GM18870 (cell line): ENCODE measurements at regions not wholly inside any gene's neighbourhood (a gene's known extent, or its start where the extent isn't known, plus 50 kb on each side); places are given as distances from the start of the nearest gene placed in this dataset.
A peak's percentile ranks its signal among the peaks of the same experiment; 100 is the strongest.

ENCODE experiments used
- ATAC-seq: cut with Tn5 transposase; IDR thresholded peaks from one replicate; pipeline ENCODE4 v1.9.1; 2021; ENCODE audit warnings: moderate library complexity; ENCODE audit not compliant: unreplicated experiment

DNA sequence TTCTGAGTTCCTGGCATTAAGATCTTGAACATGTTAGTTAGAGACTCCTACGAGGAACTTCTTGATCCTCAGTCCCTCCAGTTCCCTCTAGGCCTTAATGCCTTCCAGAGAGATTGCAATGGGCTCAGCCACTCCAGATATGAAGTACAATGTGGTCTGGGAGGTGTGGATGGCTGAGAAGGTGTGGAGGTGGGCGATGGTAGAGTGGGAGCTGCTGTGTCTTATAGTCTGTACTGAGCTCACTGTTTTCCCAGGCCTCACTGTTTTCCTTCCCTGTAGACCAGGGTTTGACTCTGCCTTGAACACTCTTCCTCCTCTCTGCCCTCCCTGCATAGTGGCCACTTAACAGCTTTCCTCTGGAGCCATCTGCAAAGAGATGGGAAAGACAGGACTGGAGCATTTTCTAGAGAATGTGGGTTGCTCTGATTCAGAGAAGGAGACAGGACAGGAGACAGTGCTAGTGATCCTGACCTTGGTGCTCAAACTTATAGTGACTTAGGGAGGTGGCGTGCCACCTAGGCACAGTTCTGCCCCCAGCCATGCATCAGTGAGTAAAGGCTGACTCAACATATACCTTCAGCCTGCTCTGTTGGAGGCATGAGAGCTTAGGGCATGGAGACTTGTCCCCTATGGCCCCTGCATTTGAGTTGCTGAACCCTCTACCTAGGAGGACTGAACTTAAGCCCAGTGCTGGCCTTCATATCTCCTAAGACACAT, 129.7 kb downstream of the TDRD15 start:
- no peak for ATAC-seq

DNA sequence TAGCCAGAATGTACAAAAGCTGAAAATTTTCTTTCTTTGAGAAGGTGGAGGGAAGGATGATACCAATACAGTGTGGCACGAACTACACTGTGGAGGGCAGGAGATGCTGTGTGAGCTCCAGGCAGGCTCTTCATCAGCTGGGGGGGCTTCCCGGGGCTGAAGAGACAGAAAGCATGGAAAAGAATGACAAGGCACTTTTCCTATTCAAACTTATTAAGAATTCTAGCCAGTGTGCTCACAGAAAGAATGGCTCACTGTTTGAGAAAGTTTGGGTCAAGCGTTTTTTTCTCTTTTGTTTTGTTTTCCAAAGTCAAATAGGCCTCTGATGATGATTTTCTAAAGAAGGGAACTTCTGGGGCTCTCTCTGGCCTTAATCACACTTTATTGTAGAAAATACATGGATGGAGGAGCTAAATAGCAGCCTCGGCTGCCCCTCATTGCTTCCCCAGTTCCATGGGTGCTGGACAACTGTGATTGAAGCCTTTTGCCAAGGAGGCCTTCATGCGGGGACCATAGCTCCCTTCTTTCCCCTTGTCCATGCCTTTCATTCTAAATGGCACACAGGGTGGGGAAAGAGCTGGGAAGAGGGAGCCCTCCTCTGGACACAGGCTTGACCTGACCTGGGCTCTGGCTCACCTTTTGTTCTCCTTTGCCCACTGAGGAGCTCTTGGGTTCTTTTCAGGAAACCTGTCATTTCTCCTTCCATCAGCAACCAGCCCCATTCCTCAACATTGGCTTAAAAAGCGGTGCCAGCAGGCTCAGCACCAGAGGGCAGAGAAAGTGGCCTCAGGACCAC, 130.6 kb downstream of the TDRD15 start:
- no peak for ATAC-seq

DNA sequence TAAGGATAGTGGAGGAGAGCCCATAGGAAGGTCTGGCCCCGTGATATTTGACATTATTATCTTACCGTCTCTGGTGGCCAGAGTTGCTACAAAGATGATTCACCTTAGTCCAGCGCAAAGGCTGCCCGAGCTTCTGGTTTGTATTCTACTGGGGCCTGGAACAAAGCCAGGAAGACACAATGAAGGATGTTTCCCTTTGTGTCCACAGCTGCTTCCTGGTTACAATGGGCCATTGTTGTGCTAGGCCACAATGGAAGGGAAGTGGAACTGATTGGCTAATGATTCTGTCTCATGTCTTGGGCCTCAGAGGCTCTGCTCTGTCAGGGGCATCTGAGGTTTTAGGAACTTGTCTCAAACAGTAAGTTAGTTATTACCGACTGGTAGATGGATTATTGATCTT, 132.2 kb downstream of the TDRD15 start:
- peak; percentile 82 for ATAC-seq

DNA sequence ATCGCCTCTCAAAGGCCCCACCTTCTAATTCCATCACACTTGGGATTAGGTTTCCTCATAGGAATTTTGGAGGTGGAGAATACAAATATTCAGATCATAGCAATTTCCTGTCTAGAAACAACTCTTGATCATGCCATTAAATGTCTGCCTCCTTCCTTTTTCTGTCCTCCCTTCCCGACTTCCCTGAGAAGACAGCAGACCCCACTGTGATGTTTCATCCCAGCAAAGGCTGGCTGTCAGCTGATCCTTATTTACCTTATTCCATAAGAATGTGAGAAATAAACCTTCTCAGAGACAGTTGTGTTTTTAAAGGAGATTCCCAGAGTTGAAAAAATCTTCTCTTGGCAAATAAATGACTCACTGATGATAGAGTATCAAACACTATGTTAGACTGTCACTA, 133.9 kb downstream of the TDRD15 start:
- no peak for ATAC-seq

DNA sequence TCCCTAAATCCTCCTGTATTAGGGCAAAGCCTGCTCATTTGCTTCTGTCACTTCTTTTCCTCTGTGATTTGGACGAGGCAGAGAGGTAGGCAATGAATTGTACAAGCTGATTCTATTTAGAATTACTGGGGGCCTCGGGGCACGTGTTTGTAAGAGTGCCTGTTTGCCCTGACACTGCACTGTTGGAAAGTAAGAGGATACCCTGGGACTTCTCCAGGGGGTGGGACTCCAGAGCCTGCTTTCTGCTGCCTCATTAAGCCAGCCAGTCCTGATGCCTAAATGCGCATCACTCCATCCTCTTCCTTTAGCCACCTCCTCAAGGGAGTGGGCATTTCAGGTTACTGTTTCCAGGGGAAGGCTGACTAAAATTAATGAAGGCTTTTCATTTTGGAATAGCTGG, 134.3 kb downstream of the TDRD15 start:
- ATAC-seq = no peak

DNA sequence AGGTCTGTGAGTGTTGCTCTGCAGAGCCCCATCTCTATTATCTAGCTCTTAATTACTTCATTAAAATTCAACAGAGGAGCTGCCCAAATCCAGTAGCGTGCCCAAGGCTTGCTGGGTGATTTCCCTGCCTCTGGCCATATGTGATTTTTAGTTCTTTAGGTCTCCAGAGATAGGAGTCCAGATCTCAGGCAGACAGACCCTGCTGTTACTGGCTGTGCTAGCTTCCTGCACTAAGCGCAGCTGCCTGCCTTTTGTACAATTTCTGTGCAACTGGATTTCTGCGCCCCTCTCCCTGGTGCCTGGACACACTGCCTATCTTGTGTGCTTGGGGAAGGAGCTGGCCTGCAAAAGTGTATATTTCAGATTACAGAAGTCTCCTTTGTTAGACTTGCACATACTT, 136.5 kb downstream of the TDRD15 start:
- ATAC-seq = no peak

DNA sequence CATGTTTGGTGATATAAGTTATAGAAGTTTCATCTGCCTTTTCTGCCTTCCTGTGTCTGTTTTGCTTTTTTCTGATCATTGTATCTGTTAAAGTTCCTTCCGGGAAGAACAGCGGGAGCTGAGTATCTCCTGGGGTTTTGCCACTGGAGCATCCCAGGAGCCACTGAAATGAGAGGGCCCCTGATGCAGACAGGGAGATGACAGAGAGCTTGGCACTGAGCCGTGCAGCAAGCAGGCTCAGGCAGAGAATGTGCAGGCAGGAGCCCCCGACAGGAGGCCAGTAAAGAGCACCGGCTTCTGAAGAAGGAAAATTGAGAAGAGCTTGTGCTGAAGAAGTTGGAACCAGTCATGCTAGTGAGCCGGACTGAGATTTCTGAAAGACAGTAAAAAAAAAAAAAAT, 137.8 kb downstream of the TDRD15 start:
- ATAC-seq = no peak

DNA sequence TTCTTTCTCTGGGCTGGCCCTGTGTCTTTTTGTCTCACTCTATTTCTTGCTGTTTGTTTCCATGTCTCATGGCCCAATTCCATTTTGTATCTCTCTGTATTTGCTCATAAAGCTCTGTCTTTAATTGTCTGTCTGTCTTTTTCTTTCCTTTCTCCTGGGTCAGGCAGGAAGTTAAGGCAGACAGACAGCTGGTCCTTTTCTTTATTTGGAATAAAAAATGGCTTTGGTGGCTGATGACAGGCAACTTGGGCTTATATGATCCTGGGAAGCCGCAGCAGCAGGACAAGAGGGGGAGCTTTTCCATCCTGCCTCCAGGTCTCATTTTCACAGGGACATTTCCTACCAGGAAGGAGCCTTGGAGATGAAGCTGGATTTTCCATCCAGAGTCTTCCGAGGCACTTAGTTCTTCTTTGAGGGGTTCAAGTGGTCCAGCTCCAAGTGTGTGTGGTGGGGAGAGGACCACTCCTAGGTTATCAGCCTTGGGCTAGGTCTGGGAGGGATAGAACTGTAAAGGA, 138.7 kb downstream of the TDRD15 start:
- ATAC-seq = no peak

DNA sequence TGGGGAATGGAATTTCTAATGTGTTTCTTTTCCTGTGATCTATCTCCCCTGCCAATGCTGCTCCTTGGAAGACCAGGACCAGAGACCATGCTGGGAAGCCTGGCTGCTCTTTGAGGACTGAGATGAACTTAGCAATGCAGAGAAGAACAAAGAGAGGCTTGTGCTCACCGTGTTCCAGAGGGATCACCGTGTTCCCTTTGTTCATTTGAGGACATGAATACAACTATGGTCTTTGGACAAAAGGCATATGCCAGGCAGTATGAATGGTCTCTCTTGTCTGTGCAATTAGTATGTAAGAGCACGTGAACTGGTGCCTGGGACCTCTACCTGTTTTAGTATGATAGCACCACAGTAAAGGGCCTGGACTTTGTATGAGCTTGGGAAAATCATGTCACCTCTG, 139.9 kb downstream of the TDRD15 start:
- ATAC-seq = no peak

DNA sequence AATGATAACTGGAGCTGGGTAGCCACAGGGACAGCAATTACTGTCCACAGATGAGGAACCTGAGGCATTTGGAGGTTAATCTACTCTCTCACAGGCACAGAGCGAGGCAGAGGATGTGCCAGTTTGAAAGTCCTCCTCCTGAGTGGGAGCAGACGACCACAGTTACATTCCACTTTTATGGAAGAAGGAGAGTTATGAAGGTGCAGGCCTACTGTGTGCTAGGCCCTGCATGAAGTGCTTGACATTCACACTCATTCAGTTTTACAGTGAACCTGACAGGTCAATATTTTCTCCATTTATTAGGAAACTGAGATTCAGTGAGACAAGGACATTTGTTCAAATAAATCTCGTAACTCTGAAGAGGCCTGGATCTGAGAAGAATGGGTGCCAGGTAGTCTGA, 142.0 kb downstream of the TDRD15 start:
- no peak for ATAC-seq

DNA sequence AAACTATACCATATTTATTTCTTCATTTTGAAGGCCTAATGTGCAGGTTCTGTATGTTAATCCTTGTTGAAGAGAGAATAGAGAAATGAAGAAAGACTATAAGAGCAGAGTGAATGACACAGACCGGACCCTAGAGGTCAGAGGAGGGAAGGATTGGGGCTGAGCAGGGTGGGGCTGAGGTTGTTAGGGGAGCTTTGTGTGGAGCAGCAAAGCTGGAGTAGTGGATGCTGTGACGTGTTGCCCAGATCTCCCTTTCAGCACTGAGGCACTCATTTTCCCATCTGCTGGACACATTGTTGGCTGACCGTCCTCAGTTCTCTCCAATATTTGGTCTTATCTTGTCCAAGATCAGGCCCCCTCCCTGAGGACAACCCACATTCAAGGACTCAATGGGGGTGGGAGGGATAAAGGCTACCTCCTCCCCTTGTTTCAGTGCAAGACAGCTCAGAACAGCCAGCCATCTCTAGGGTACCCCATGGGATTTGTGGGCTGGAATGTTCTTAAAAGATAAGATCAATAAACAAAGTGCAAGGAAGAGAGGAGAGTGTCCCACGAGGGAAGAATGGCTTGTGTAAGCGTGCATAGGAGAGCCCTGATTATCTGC, 143.6 kb downstream of the TDRD15 start:
- no peak for ATAC-seq

DNA sequence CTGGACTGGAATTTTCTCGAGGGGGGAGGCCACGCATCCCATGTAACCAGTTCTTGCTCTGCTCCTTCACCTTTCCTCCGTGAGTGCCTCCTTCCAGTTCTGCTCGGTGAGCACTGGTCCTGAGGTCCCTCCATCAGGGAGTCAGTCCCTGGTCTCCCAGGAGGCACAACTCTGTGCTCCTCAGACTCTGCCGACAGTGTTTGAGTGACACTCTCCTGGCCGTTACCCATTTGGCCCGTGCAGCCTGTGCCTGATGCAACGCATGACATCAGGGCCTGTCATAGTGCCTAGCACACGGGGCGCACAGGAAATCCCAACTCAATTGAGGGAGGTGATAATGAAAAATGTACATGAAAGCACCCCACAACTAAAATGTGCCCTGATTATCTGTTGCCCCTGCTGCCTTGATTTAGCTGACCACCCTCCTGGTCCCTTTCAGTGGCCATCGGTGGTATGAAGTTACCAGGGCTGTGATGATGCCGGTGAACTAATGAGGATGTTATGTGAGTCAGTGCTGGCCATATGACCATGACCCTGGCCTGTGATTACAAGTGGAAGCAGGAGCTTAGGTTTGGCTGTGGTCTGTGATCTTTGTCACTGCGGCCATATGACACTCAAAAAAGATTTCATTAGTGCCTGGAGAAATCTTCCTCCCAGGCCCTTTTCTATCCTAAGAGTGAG, 144.6 kb downstream of the TDRD15 start:
- ATAC-seq = no peak

DNA sequence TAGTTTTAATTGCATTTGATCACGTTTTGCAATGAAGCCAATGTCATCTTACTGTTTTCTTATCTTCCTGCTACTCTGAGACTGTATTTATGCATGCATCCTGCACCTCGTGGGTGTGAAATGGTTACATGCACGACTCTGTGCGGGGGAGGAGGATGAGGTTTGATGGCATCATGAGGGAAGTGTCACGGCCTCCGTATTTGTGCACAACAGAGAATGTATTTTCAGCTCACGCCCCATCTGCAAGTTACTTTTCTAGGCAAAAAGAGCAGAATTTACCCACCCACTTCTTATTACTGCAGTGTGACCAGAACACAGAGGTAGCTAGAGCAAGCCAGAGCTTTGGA, 145.1 kb downstream of the TDRD15 start:
- no peak for ATAC-seq

DNA sequence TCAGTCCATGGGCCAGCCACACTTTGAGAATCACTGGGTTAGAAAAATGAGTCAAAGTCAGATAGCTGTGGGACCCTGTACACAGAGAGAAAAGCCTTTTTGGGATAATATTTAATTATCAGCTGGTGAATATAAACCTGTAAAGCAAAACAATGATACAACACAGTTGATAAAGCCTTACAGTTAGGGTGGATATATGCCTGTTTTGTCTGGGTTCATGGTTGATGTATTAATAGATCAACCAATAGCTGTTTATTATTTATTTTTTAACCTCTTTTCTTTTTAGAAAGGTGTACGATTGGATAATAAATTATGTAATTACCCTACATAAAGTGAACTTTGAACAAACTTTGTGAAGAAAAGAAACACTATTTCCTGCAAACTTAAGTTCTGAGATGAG, 145.6 kb downstream of the TDRD15 start:
- no peak for ATAC-seq

DNA sequence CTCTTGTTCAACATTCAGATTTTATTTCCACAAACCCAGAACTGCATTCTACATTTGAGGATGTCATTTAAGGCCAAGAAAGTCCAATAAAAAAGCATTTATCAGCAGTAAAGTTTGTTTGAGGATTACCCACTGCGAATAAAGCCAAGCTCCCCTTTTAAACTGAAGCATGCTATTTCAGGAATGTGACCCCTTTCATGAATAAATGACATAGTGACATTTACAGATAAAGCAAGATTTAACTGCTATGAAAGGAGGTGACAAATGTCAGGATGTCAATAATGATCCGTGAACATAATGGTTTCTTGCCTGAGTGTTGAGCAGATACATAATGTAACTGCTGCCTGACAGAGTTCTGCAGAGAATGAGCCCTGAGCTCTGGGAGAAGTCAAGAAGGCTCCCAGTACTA, 146.3 kb downstream of the TDRD15 start:
- no peak for ATAC-seq

DNA sequence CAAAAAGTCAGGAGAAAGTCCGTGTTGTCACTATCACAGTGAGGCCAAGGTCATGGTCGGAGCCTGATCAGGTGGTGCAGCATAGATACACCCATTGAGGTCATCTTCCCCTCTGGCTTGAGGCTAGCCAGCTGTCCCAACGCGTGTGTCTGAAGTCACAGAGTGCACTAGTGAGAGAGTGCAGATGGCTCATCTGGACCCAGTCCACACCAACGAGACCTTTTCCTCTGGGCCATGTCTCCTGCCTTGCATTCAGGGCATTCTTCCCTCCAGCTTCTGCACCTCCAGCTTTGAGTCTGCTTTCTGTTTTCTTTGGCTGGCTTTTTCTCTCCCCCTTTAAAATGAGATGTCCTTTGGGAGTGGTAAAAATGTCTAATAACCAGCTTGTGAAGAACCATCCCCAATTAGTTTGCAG, 146.9 kb downstream of the TDRD15 start:
- no peak for ATAC-seq

DNA sequence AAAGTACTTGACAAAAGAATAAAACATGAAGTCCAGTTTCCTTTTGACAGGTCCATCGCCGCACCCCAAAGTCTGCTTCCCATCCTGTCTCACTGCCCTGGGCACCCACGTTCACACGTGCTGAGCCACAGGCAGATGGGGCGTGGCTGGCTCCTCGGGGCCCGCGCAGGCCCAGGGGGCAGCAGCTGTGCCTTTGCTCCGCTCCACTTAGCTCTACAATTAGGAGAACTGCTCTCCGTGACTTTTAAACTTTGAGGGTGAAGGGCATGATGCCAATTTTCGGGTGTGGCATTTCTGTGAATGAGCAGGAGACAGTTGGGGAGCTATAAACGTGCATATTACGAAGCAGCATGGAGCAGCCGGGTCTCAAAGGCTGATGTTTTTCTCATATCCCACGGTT, 152.4 kb downstream of the TDRD15 start:
- ATAC-seq = no peak

DNA sequence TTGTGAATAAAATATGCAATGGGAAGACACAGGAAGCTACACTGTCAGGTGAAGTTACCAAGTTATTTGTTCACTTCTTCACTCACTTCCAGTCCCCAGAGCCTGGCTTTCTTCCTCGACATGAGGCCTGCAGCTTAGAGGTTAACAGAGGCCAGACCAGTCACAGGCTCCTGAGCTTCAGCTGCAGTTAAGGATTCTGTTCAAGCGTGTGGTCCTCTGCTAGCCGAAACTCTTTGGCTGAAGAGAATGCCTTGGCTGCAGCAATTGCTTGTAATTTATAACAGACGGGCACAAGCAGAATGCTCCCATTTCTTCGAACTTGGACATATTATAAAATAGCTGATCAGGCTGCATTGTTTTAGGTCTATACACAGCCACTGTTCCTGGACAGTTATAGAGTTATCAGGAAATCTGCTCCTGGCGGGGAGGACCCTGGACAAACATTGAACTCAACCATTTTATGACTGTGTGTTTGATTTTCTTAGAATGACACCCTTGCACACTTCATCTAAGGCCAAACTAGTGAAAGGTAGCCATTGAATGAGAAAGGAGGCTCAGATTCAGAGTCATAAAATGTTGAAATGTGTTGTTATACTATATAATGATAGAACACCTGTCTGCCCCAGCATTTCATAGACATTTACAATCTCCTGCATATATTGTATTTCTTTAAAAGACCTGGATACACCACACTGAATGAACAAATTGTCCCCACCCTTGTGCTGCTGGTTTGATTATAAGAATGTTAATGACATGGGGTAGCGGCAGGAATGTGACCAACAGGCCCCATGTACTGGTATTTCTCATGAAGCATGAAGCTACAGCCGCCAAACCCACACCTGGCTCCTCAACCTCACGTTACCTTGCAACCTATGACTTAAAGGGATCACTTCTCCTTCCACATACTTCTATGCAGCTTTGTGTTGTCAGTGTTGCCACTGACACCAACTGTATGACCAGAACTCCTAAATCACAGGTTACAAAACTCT, 153.6 kb downstream of the TDRD15 start:
- no peak for ATAC-seq

DNA sequence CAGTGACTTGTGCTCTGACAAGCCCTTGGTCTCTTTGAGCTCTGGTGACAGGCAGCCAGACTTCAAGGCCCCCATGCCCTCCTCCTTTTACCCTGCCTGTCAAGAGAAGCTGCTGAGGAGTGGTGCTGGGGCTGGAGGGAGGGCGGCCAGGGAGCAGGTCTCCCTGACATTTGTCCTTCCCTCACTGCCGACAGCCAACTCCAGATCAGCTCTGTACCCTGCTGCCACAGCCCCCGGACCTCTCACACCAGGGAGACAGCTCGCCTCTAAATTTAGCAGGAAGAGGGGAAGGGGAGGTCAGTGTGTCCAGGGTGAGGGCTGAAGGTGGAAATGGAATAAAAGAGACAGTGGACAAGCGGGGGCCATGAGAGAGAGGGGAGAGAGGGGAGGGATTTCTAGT, 155.8 kb downstream of the TDRD15 start:
- no peak for ATAC-seq

DNA sequence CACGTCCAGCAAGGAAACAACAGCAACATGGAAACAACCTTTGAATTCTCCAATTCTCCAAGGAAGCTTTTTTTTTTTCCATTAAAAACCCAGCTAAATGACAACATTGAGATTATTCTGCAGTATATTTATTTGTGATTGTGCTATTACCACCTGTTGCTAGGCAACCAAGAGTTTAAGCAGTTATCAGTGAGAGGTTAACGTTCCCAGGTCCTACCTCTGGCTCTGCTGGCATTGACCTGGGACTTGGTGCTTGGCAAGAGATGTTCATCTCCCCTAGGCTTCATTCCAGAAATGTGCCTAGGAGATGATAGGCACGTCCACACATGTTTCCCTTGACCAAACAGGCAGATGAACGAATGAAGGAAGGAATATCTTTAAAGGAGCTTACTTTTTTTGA, 157.0 kb downstream of the TDRD15 start:
- no peak for ATAC-seq
